ENCODE measurements at regions not wholly inside any gene's neighbourhood (a gene's known extent, or its start where the extent isn't known, plus 50 kb on each side); places are given as distances from the start of the nearest gene placed in this dataset.

DNA sequence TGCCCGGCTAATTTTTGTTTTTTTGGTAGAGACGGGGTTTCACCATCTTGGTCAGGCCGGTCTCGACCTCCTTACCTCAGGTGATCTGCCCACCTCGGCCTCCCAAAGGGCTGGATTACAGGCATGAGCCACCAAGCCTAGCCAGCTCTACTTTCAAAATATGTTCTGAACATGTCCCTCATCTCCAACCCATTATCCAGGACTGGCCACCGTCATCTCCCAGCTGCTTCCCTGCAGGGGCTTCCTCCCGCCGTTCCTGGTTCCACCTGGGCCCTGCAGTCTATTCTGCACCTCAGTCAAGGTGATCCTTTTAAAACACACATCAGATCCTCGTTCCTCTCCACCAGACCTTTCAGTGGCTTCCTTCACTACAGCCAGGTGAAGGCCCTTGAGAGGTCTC is 80.9 kb upstream of the NKX1-1 start:
- no peak overlapping the region for H3K27ac ChIP-seq (ENCODE audit: low read depth, low read length, poor library complexity, severe bottlenecking)
- no peaks in the 10 kb centered on the region for H3K4me1 ChIP-seq (ENCODE audit: insufficient read depth, low read length, poor library complexity, severe bottlenecking)
- POLR2A ChIA-PET (ENCODE audit: low non-redundant PET): no interaction called here
- H3K36me3 ChIP-seq (ENCODE audit: insufficient read depth, low read length, poor library complexity, severe bottlenecking): no peaks in the 10 kb centered on the region
- no TSS peak for BruUV-seq (replicated peaks)
- DNase-seq (ENCODE audit: low spot score): no peak
- TF ChIP-seq, protein P1, sequence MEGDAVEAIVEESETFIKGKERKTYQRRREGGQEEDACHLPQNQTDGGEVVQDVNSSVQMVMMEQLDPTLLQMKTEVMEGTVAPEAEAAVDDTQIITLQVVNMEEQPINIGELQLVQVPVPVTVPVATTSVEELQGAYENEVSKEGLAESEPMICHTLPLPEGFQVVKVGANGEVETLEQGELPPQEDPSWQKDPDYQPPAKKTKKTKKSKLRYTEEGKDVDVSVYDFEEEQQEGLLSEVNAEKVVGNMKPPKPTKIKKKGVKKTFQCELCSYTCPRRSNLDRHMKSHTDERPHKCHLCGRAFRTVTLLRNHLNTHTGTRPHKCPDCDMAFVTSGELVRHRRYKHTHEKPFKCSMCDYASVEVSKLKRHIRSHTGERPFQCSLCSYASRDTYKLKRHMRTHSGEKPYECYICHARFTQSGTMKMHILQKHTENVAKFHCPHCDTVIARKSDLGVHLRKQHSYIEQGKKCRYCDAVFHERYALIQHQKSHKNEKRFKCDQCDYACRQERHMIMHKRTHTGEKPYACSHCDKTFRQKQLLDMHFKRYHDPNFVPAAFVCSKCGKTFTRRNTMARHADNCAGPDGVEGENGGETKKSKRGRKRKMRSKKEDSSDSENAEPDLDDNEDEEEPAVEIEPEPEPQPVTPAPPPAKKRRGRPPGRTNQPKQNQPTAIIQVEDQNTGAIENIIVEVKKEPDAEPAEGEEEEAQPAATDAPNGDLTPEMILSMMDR (conservative IDR thresholded peaks at IDR 0.05; ENCODE audit: low read depth, low read length): no peak
- TF ChIP-seq EZH2 (IDR thresholded peaks at IDR 0.05; ENCODE audit: borderline replicate concordance, low read depth, low read length, poor library complexity, severe bottlenecking): no peak
- H3K9me3 ChIP-seq (ENCODE audit: low read depth, low read length, poor library complexity, severe bottlenecking): peaks cover 29% of the 10 kb centered on the region
- no peaks in the 10 kb centered on the region for H3K27me3 ChIP-seq (replicated peaks; ENCODE audit: insufficient read depth, low read depth, low read length, poor library complexity)
- CTCF ChIA-PET: no interaction called here
- intact Hi-C loops (cut with micrococcal nuclease; ENCODE audit: unreplicated experiment): no loop called here
- H3K4me3 ChIP-seq (ENCODE audit: low read depth, low read length, poor library complexity, severe bottlenecking): no peak overlapping the region

DNA sequence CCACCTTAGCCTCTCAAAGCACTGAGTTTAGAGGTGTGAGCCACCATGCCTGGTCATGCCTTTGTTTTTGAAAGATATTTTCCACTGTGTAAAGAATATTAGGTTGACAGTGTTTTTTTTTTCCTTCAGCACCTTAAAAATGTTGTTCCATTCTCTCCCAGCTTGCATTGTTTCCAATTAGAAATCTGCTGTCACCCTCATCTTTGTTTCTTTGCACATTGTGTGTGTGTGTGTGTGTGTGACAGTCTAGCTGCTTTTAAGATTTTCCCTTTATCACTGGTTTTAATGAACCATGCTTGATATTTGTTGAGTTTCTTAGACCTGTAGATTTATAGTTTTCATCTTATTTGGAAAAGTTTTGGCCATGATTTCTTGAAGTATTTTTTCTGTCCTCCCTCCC is 79.0 kb upstream of the NKX1-1 start:
- H3K27me3 ChIP-seq (replicated peaks; ENCODE audit: insufficient read depth, low read depth, low read length, poor library complexity): no peaks in the 10 kb centered on the region
- no peaks in the 10 kb centered on the region for H3K36me3 ChIP-seq (ENCODE audit: insufficient read depth, low read length, poor library complexity, severe bottlenecking)
- POLR2A ChIA-PET (ENCODE audit: low non-redundant PET): no interaction called here
- H3K4me1 ChIP-seq (ENCODE audit: insufficient read depth, low read length, poor library complexity, severe bottlenecking): no peaks in the 10 kb centered on the region
- no peak overlapping the region for H3K27ac ChIP-seq (ENCODE audit: low read depth, low read length, poor library complexity, severe bottlenecking)
- no peak for TF ChIP-seq EZH2 (IDR thresholded peaks at IDR 0.05; ENCODE audit: borderline replicate concordance, low read depth, low read length, poor library complexity, severe bottlenecking)
- TF ChIP-seq, protein P1 (conservative IDR thresholded peaks at IDR 0.05; ENCODE audit: low read depth, low read length): no peak
- CTCF ChIA-PET: no interaction called here
- H3K9me3 ChIP-seq (ENCODE audit: low read depth, low read length, poor library complexity, severe bottlenecking): peaks cover 35% of the 10 kb centered on the region
- intact Hi-C loops (cut with micrococcal nuclease; ENCODE audit: unreplicated experiment): no loop called here
- DNase-seq (ENCODE audit: low spot score): no peak
- H3K4me3 ChIP-seq (ENCODE audit: low read depth, low read length, poor library complexity, severe bottlenecking): no peak overlapping the region
- no TSS peak for BruUV-seq (replicated peaks)

- CTCF ChIA-PET: no interaction called here
- no peak overlapping the region for H3K4me3 ChIP-seq (ENCODE audit: low read depth, low read length, poor library complexity, severe bottlenecking)
- H3K27ac ChIP-seq (ENCODE audit: low read depth, low read length, poor library complexity, severe bottlenecking): no peak overlapping the region
- H3K4me1 ChIP-seq (ENCODE audit: insufficient read depth, low read length, poor library complexity, severe bottlenecking): no peaks in the 10 kb centered on the region
- TF ChIP-seq EZH2 (IDR thresholded peaks at IDR 0.05; ENCODE audit: borderline replicate concordance, low read depth, low read length, poor library complexity, severe bottlenecking): no peak
- TF ChIP-seq, protein P1 (conservative IDR thresholded peaks at IDR 0.05; ENCODE audit: low read depth, low read length): no peak
- DNase-seq (ENCODE audit: low spot score): no peak
- POLR2A ChIA-PET (ENCODE audit: low non-redundant PET): no interaction called here
- no peaks in the 10 kb centered on the region for H3K27me3 ChIP-seq (replicated peaks; ENCODE audit: insufficient read depth, low read depth, low read length, poor library complexity)
- H3K9me3 ChIP-seq (ENCODE audit: low read depth, low read length, poor library complexity, severe bottlenecking): peaks cover 25% of the 10 kb centered on the region
- no peaks in the 10 kb centered on the region for H3K36me3 ChIP-seq (ENCODE audit: insufficient read depth, low read length, poor library complexity, severe bottlenecking)
- BruUV-seq (replicated peaks): no TSS peak
- intact Hi-C loops (cut with micrococcal nuclease; ENCODE audit: unreplicated experiment): no loop called here
Measured at GRCh38 chr4:1480720-1481119, 74.5 kb upstream of the NKX1-1 start.

All from A673 (cell line).